CD4-positive, alpha-beta T cell treated with Interleukin-17A for 1 hour (primary cell): ENCODE measurements at regions not wholly inside any gene's neighbourhood (a gene's known extent, or its start where the extent isn't known, plus 50 kb on each side); places are given as distances from the start of the nearest gene placed in this dataset.
A peak's percentile ranks its signal among the peaks of the same experiment; 100 is the strongest.

Experiments
- DNase-seq: peaks from one replicate; pipeline ENCODE4 v3.0.0-alpha.2; 2020

GRCh38 chr6:88304520-88304919 is 138.4 kb upstream of the CNR1 start:
- no peak for DNase-seq

- DNase-seq: no peak
These were observed 136.7 kb upstream of the CNR1 start for GRCh38 chr6:88302769-88303225.

GRCh38 chr6:88301888-88302768 is 136.0 kb upstream of the CNR1 start:
- DNase-seq: no peak

GRCh38 chr6:88301256-88301655 is 135.1 kb upstream of the CNR1 start:
- no peak for DNase-seq

- DNase-seq: no peak
These were observed 132.1 kb upstream of the CNR1 start for GRCh38 chr6:88298066-88298845.

- no peak for DNase-seq
These were observed 130.5 kb upstream of the CNR1 start for GRCh38 chr6:88296694-88297093.

- DNase-seq: no peak
These were observed 129.5 kb upstream of the CNR1 start for GRCh38 chr6:88295663-88296062.

- DNase-seq: no peak
These were observed 128.6 kb upstream of the CNR1 start for GRCh38 chr6:88294702-88295101.

GRCh38 chr6:88290411-88290810 is 124.3 kb upstream of the CNR1 start:
- DNase-seq: no peak

- no peak for DNase-seq
These were observed 121.5 kb upstream of the CNR1 start for GRCh38 chr6:88287696-88288095.

- DNase-seq: no peak
These were observed 110.2 kb upstream of the CNR1 start for GRCh38 chr6:88276331-88276730.

- no peak for DNase-seq
These were observed 102.4 kb upstream of the CNR1 start for GRCh38 chr6:88268508-88268907.

- DNase-seq: no peak
These were observed 100.0 kb upstream of the CNR1 start for GRCh38 chr6:88266126-88266525.

- DNase-seq: no peak
These were observed 97.4 kb upstream of the CNR1 start for GRCh38 chr6:88263591-88263990.

- no peak for DNase-seq
These were observed 96.2 kb upstream of the CNR1 start for GRCh38 chr6:88262332-88262731.

GRCh38 chr6:88251301-88251700 is 85.2 kb upstream of the CNR1 start:
- no peak for DNase-seq

GRCh38 chr6:88248709-88249321 is 82.7 kb upstream of the CNR1 start:
- no peak for DNase-seq

- DNase-seq: no peak
These were observed 80.5 kb upstream of the CNR1 start for GRCh38 chr6:88246654-88247053.

GRCh38 chr6:88244721-88245120 is 78.6 kb upstream of the CNR1 start:
- DNase-seq: no peak

- DNase-seq: no peak
These were observed 72.8 kb upstream of the CNR1 start for GRCh38 chr6:88238901-88239300.

- peak; percentile 10 for DNase-seq
These were observed 71.9 kb upstream of the CNR1 start for GRCh38 chr6:88238065-88238464.

- no peak for DNase-seq
These were observed 70.6 kb upstream of the CNR1 start for GRCh38 chr6:88236612-88237360.

- DNase-seq: no peak
These were observed 66.6 kb upstream of the CNR1 start for GRCh38 chr6:88232753-88233152.
